Lung (tissue), 11 donors: ENCODE measurements at regions not wholly inside any gene's neighbourhood (a gene's known extent, or its start where the extent isn't known, plus 50 kb on each side); places are given as distances from the start of the nearest gene placed in this dataset.

ENCODE experiments used
- ATAC-seq: fragments of 200-7000 bp; cut with Tn5 transposase; one replicate; pipeline ENCODE4 v1.9.1; 2020; ENCODE audit warnings: moderate number of reproducible peaks; ENCODE audit not compliant: insufficient read depth, low FRiP score
- DNase-seq, 3 donors: peaks; one replicate each; pipeline ENCODE4 v3.0.0-alpha.2; 2013 to 2017
- H3K27ac ChIP-seq, 2 donors: one replicate each; pipeline ENCODE4 v1.5.1; 2013; ENCODE audit warnings: mild to moderate bottlenecking in 2 of 2, moderate library complexity in 2 of 2, control low read depth in 1 of 2, inconsistent platforms in 1 of 2, low read depth in 1 of 2, low read length in 1 of 2
- H3K27me3 ChIP-seq, 3 donors: one replicate each; pipeline ENCODE4 v1.5.1; 2013; ENCODE audit warnings: low read length in 2 of 3; ENCODE audit not compliant: control insufficient read depth in 3 of 3, insufficient read depth in 3 of 3
- H3K36me3 ChIP-seq, 4 donors: one replicate each; pipeline ENCODE4 v1.5.1; 2013; ENCODE audit warnings: low read length in 4 of 4, mild to moderate bottlenecking in 1 of 4, moderate library complexity in 1 of 4; ENCODE audit not compliant: control insufficient read depth in 4 of 4, insufficient read depth in 4 of 4
- H3K4me1 ChIP-seq, 5 donors: one replicate each; pipeline ENCODE4 v1.5.1; 2013; ENCODE audit warnings: low read length in 5 of 5, mild to moderate bottlenecking in 2 of 5, moderate library complexity in 1 of 5; ENCODE audit not compliant: control insufficient read depth in 5 of 5, insufficient read depth in 5 of 5
- H3K4me3 ChIP-seq: one replicate; pipeline ENCODE4 v1.5.1; 2013; ENCODE audit warnings: mild to moderate bottlenecking, control low read depth, moderate library complexity
- H3K9ac ChIP-seq, 2 donors: one replicate each; pipeline ENCODE4 v1.5.1; 2013; ENCODE audit warnings: low read length in 2 of 2, control low read depth in 1 of 2; ENCODE audit not compliant: insufficient read depth in 1 of 2
- H3K9me3 ChIP-seq, 4 donors: one replicate each; pipeline ENCODE4 v1.5.1; 2013; ENCODE audit warnings: low read length in 3 of 4, mild to moderate bottlenecking in 1 of 4, moderate library complexity in 1 of 4; ENCODE audit not compliant: control insufficient read depth in 4 of 4, insufficient read depth in 3 of 4
- WGBS, 2 donors: extraction: QIAGEN DNeasy Blood & Tissue Kit; methylation state at CpG; one replicate each; pipeline ENCODE4 v1.1.7; 2013; 5-methylcytosine and 5-hydroxymethylcytosine counted together
- TF ChIP-seq, protein P1 (sequence below): IDR thresholded peaks from 2 replicates; pipeline ENCODE4 v1.5.1; 2012; ENCODE audit warnings: mild to moderate bottlenecking; ENCODE audit errors: control extremely low read depth, extremely low read depth
- donor health status: control.
- donor health status: control.
- donor health status: Bipolar disorder and iron deficiency.
- donor health status: healthy.
- donor health status: DM: yes; HTN: yes; CAD: no.

DNA sequence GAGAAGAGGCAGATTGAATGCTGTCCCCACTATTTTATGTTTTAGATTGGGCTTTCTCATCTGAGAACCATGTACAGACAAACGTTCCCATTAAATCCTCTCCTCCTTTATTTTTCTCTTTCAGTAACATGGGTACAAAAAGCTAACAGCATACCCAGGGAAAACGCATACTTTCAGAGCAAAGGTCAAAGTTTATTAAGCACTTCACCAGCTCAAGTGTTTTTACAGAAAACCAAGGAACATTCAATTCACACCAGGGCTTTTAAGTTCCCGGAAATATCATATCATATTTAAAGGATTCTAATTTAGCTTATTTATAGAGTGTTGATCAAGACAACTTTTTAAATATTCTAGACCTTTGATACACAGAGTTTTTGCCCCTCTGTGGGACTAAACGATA lies 271.5 kb upstream of the C1orf87 start:
- 62 to 78% methylated on average over 4 of the region's 4 CpGs for WGBS, 2 donors
- no peak for ATAC-seq
- TF ChIP-seq, protein P1, sequence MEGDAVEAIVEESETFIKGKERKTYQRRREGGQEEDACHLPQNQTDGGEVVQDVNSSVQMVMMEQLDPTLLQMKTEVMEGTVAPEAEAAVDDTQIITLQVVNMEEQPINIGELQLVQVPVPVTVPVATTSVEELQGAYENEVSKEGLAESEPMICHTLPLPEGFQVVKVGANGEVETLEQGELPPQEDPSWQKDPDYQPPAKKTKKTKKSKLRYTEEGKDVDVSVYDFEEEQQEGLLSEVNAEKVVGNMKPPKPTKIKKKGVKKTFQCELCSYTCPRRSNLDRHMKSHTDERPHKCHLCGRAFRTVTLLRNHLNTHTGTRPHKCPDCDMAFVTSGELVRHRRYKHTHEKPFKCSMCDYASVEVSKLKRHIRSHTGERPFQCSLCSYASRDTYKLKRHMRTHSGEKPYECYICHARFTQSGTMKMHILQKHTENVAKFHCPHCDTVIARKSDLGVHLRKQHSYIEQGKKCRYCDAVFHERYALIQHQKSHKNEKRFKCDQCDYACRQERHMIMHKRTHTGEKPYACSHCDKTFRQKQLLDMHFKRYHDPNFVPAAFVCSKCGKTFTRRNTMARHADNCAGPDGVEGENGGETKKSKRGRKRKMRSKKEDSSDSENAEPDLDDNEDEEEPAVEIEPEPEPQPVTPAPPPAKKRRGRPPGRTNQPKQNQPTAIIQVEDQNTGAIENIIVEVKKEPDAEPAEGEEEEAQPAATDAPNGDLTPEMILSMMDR, result no peak
- H3K9me3 ChIP-seq, result no peaks in the 10 kb centered on the region
- no peaks in the 10 kb centered on the region for H3K27me3 ChIP-seq
- no peak overlapping the region for H3K9ac ChIP-seq
- H3K27ac ChIP-seq, result no peak overlapping the region
- peaks cover 0 to 4% (median 0%) of the 10 kb centered on the region in 5 donors for H3K4me1 ChIP-seq
- H3K4me3 ChIP-seq, result no peak overlapping the region
- peak in 1 of 3 donors; percentile 34 for DNase-seq
- no peaks in the 10 kb centered on the region for H3K36me3 ChIP-seq

DNA sequence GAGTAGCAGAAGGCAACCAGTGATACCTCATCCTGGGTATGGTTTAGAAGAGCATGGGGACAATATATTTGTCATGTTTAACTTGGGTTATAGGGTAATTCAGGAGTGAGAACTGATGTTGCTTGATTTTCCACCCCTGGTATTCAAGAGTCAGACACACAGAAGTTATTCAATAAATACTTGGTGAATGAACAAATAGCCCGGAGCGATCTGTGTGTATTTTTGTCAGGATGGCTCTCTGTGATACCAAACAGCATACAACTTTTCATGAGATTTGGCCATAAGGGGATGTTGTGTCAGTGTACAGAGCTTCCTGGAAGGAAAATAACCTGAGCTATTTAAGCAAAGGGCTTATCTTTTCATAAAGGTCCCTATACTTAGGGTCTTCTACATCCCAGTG lies 270.2 kb upstream of the C1orf87 start:
- H3K4me1 ChIP-seq, result peaks cover 0 to 4% (median 0%) of the 10 kb centered on the region in 5 donors
- no peak overlapping the region for H3K4me3 ChIP-seq
- H3K27me3 ChIP-seq, result no peaks in the 10 kb centered on the region
- ATAC-seq (no peak), DNase-seq (no peak)
- no peak overlapping the region for H3K27ac ChIP-seq
- H3K9me3 ChIP-seq, result no peaks in the 10 kb centered on the region
- H3K9ac ChIP-seq, result no peak overlapping the region
- no peaks in the 10 kb centered on the region for H3K36me3 ChIP-seq
- WGBS, 2 donors, result 94 to 95% methylated on average over 2 of the region's 2 CpGs
- TF ChIP-seq, protein P1, result no peak

DNA sequence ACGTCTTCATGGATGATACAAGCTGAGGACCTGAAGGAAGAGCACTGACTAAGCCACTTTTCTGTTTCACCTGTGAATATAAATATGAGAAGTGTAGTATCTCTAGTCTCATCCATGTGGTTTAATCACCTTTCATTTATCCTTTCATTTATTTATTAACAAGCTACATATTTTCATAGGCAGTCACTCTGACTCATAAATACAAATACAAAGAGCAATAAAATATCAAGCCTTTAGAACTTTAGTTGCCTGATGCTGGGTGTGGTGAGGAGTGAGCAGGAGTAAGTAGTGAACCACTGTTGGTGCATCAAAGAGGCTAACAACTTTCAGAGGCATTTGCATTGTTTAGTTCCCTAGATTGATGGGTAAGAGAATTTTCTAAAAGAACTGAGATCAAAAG lies 269.0 kb upstream of the C1orf87 start:
- 82 to 88% methylated on average over 1 of the region's 1 CpG for WGBS, 2 donors
- Histone ChIP-seq H3K4me1 (peaks cover 0 to 4% (median 0%) of the 10 kb centered on the region in 5 donors), H3K27me3 (no peaks in the 10 kb centered on the region), H3K36me3 (no peaks in the 10 kb centered on the region), H3K4me3 (no peak overlapping the region), H3K27ac (no peak overlapping the region), H3K9me3 (no peaks in the 10 kb centered on the region), H3K9ac (no peak overlapping the region)
- no peak for DNase-seq
- TF ChIP-seq, protein P1, result no peak
- ATAC-seq, result no peak

DNA sequence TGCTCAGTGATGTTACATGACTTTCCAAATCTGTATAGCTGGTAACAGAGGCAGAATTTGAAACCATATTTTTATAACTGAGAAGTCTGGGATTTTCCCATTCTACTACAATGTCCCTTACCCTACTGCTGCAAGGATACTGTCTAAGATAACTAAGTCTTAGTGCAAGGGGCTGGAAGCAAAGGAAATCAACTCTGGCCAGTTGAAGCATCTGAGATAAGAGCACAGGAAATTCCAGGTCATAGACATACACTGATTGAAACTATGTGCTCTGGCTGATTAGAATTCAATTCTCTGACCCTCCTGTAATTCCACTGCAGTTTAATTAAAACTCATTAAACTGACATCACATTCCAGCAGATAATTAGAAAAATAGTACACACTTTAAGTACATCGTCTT lies 267.7 kb upstream of the C1orf87 start:
- no peak overlapping the region for H3K9ac ChIP-seq
- no peak overlapping the region for H3K27ac ChIP-seq
- TF ChIP-seq, protein P1, result no peak
- H3K4me1 ChIP-seq, result peaks cover 0 to 4% (median 0%) of the 10 kb centered on the region in 5 donors
- 68 to 93% methylated on average over 1 of the region's 1 CpG for WGBS, 2 donors
- H3K27me3 ChIP-seq, result no peaks in the 10 kb centered on the region
- H3K4me3 ChIP-seq, result no peak overlapping the region
- DNase-seq, result no peak
- H3K9me3 ChIP-seq, result no peaks in the 10 kb centered on the region
- ATAC-seq, result no peak
- H3K36me3 ChIP-seq, result no peaks in the 10 kb centered on the region
